SK-N-SH treated with all-trans-retinoic acid at 6 μM for 48 hours (cell line): ENCODE measurements at regions not wholly inside any gene's neighbourhood (a gene's known extent, or its start where the extent isn't known, plus 50 kb on each side); places are given as distances from the start of the nearest gene placed in this dataset.

Experiments used
- ATAC-seq: fragments of 200-7000 bp; cut with Tn5 transposase; 3 replicates; pipeline ENCODE4 v1.9.1; 2020; ENCODE audit warnings: mild to moderate bottlenecking, moderate library complexity
- ARNTL ChIP-seq: fragments of 450-650 bp; formaldehyde crosslinking; IDR thresholded peaks from 2 replicates; pipeline ENCODE4 v1.5.0; 2020; ENCODE audit warnings: low read depth, mild to moderate bottlenecking, moderate library complexity, borderline replicate concordance
- BACH2 ChIP-seq: fragments of 250-450 bp; sonication (Bioruptor Pico); IDR thresholded peaks from 2 replicates; pipeline ENCODE4 v1.9.0; 2021; ENCODE audit warnings: mild to moderate bottlenecking, borderline replicate concordance
- CSDC2 ChIP-seq: fragments of 250-450 bp; sonication (Bioruptor Pico); IDR thresholded peaks from 2 replicates; pipeline ENCODE4 v1.5.0; 2020; ENCODE audit warnings: mild to moderate bottlenecking, moderate library complexity
- ESRRG ChIP-seq: fragments of 250-450 bp; sonication (Bioruptor Pico); IDR thresholded peaks from 2 replicates; pipeline ENCODE4 v1.6.1; 2021; ENCODE audit warnings: mild to moderate bottlenecking
- GLIS3 ChIP-seq: fragments of 250-450 bp; sonication (Bioruptor Pico); IDR thresholded peaks from 2 replicates; pipeline ENCODE4 v1.5.0; 2020; ENCODE audit warnings: mild to moderate bottlenecking, moderate library complexity
- ISL1 ChIP-seq: fragments of 250-450 bp; sonication (Bioruptor Pico); IDR thresholded peaks from 2 replicates; pipeline ENCODE4 v2.1.2; 2022; ENCODE audit warnings: mild to moderate bottlenecking, moderate library complexity
- PPARA ChIP-seq: fragments of 250-450 bp; sonication (Bioruptor Pico); IDR thresholded peaks from 2 replicates; pipeline ENCODE4 v1.5.0; 2020; ENCODE audit warnings: mild to moderate bottlenecking, borderline replicate concordance
- SNAI2 ChIP-seq: fragments of 250-450 bp; sonication (Bioruptor Pico); IDR thresholded peaks from 2 replicates; pipeline ENCODE4 v1.5.0; 2020; ENCODE audit warnings: mild to moderate bottlenecking, moderate library complexity
- TCF4 ChIP-seq: fragments of 250-450 bp; sonication (Bioruptor Pico); IDR thresholded peaks from 2 replicates; pipeline ENCODE4 v1.8.0; 2021; ENCODE audit warnings: mild to moderate bottlenecking, moderate library complexity, borderline replicate concordance
- TOX ChIP-seq: fragments of 250-450 bp; sonication (Bioruptor Pico); IDR thresholded peaks from 2 replicates; pipeline ENCODE4 v1.8.0; 2021; ENCODE audit warnings: mild to moderate bottlenecking, moderate library complexity, borderline replicate concordance
- ZC3H10 ChIP-seq: fragments of 250-450 bp; sonication (Bioruptor Pico); IDR thresholded peaks from 2 replicates; pipeline ENCODE4 v1.5.1; 2021; ENCODE audit warnings: mild to moderate bottlenecking, moderate library complexity
- ZFP3 ChIP-seq: fragments of 250-450 bp; sonication (Bioruptor Pico); IDR thresholded peaks from 2 replicates; pipeline ENCODE4 v1.5.0; 2020; ENCODE audit warnings: mild to moderate bottlenecking, moderate library complexity
- ZFP30 ChIP-seq: fragments of 450-650 bp; formaldehyde crosslinking; IDR thresholded peaks from 2 replicates; pipeline ENCODE4 v1.5.0; 2022; ENCODE audit warnings: mild to moderate bottlenecking, moderate library complexity
- ZNF565 ChIP-seq: fragments of 450-650 bp; formaldehyde crosslinking; conservative IDR thresholded peaks from 2 replicates; pipeline ENCODE4 v1.5.0; 2020; ENCODE audit warnings: low read depth, mild to moderate bottlenecking, moderate library complexity
- ZNF70 ChIP-seq: fragments of 450-650 bp; formaldehyde crosslinking; IDR thresholded peaks from 2 replicates; pipeline ENCODE4 v1.5.0; 2020; ENCODE audit warnings: mild to moderate bottlenecking, moderate library complexity
- ZNF8 ChIP-seq: fragments of 450-650 bp; formaldehyde crosslinking; IDR thresholded peaks from 2 replicates; pipeline ENCODE4 v1.5.0; 2020; ENCODE audit warnings: mild to moderate bottlenecking, moderate library complexity
- TF ChIP-seq, protein P1 (sequence below): fragments of 250-450 bp; sonication (Bioruptor Pico); IDR thresholded peaks from 2 replicates; pipeline ENCODE4 v1.8.0; 2021; ENCODE audit warnings: low read depth, mild to moderate bottlenecking, moderate library complexity, borderline replicate concordance
- TF ChIP-seq, protein P2 (sequence below): fragments of 250-450 bp; sonication (Bioruptor Pico); IDR thresholded peaks from 2 replicates; pipeline ENCODE4 v1.5.0; 2020; ENCODE audit warnings: mild to moderate bottlenecking, moderate library complexity
- TF ChIP-seq, protein P3 (sequence below): fragments of 250-450 bp; sonication (Bioruptor Pico); IDR thresholded peaks from 2 replicates; pipeline ENCODE4 v1.8.0; 2020; ENCODE audit warnings: mild to moderate bottlenecking, moderate library complexity, borderline replicate concordance
- TF ChIP-seq, protein P4 (sequence below): fragments of 250-450 bp; sonication (Bioruptor Pico); IDR thresholded peaks from 2 replicates; pipeline ENCODE4 v1.5.1; 2021; ENCODE audit warnings: mild to moderate bottlenecking, moderate library complexity
- TF ChIP-seq, protein P5 (sequence below): fragments of 250-450 bp; sonication (Bioruptor Pico); IDR thresholded peaks from 2 replicates; pipeline ENCODE4 v1.5.1; 2020; ENCODE audit warnings: low read depth, mild to moderate bottlenecking, moderate library complexity

DNA sequence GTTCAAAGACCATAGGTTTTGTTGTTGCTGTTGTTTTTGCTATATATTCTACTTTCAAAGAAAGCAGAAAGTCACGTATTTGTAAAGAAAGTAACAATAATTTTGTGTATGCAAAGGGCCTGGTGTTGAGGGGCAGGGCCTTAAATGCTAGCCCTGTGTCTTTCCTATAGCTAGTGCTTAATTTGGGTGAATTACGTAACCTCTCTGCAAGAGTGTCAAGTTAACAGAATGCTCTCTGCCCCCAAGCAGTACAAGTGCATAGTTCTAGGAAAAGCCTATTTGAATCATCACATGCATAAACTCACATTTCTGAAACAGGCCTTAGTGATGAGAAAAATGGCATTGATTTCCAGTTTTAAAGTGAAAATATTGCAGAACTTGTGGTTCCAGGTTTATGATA is 663.6 kb downstream of the STIM2 start:
- no peak for ATAC-seq
- TF ChIP-seq ESRRG: no peak
- TF ChIP-seq CSDC2 (CRISPR knock-in tag): no peak
- TF ChIP-seq, protein P1, sequence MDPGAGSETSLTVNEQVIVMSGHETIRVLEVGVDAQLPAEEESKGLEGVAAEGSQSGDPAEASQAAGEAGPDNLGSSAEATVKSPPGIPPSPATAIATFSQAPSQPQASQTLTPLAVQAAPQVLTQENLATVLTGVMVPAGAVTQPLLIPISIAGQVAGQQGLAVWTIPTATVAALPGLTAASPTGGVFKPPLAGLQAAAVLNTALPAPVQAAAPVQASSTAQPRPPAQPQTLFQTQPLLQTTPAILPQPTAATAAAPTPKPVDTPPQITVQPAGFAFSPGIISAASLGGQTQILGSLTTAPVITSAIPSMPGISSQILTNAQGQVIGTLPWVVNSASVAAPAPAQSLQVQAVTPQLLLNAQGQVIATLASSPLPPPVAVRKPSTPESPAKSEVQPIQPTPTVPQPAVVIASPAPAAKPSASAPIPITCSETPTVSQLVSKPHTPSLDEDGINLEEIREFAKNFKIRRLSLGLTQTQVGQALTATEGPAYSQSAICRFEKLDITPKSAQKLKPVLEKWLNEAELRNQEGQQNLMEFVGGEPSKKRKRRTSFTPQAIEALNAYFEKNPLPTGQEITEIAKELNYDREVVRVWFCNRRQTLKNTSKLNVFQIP (CRISPR knock-in tag): no peak
- TF ChIP-seq, protein P2, sequence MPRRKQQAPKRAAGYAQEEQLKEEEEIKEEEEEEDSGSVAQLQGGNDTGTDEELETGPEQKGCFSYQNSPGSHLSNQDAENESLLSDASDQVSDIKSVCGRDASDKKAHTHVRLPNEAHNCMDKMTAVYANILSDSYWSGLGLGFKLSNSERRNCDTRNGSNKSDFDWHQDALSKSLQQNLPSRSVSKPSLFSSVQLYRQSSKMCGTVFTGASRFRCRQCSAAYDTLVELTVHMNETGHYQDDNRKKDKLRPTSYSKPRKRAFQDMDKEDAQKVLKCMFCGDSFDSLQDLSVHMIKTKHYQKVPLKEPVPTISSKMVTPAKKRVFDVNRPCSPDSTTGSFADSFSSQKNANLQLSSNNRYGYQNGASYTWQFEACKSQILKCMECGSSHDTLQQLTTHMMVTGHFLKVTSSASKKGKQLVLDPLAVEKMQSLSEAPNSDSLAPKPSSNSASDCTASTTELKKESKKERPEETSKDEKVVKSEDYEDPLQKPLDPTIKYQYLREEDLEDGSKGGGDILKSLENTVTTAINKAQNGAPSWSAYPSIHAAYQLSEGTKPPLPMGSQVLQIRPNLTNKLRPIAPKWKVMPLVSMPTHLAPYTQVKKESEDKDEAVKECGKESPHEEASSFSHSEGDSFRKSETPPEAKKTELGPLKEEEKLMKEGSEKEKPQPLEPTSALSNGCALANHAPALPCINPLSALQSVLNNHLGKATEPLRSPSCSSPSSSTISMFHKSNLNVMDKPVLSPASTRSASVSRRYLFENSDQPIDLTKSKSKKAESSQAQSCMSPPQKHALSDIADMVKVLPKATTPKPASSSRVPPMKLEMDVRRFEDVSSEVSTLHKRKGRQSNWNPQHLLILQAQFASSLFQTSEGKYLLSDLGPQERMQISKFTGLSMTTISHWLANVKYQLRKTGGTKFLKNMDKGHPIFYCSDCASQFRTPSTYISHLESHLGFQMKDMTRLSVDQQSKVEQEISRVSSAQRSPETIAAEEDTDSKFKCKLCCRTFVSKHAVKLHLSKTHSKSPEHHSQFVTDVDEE (CRISPR knock-in tag): no peak
- no peak for TF ChIP-seq BACH2 (CRISPR knock-in tag)
- TF ChIP-seq ZNF70 (CRISPR knock-in tag): no peak
- TF ChIP-seq ZFP30 (CRISPR knock-in tag): no peak
- TF ChIP-seq, protein P3, sequence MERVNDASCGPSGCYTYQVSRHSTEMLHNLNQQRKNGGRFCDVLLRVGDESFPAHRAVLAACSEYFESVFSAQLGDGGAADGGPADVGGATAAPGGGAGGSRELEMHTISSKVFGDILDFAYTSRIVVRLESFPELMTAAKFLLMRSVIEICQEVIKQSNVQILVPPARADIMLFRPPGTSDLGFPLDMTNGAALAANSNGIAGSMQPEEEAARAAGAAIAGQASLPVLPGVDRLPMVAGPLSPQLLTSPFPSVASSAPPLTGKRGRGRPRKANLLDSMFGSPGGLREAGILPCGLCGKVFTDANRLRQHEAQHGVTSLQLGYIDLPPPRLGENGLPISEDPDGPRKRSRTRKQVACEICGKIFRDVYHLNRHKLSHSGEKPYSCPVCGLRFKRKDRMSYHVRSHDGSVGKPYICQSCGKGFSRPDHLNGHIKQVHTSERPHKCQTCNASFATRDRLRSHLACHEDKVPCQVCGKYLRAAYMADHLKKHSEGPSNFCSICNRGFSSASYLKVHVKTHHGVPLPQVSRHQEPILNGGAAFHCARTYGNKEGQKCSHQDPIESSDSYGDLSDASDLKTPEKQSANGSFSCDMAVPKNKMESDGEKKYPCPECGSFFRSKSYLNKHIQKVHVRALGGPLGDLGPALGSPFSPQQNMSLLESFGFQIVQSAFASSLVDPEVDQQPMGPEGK (CRISPR knock-in tag): no peak
- TF ChIP-seq SNAI2 (CRISPR knock-in tag): no peak
- no peak for TF ChIP-seq ZNF565 (CRISPR knock-in tag)
- TF ChIP-seq ZC3H10 (CRISPR knock-in tag): no peak
- TF ChIP-seq ZNF8 (CRISPR knock-in tag): no peak
- no peak for TF ChIP-seq TCF4 (CRISPR knock-in tag)
- no peak for TF ChIP-seq ISL1

DNA sequence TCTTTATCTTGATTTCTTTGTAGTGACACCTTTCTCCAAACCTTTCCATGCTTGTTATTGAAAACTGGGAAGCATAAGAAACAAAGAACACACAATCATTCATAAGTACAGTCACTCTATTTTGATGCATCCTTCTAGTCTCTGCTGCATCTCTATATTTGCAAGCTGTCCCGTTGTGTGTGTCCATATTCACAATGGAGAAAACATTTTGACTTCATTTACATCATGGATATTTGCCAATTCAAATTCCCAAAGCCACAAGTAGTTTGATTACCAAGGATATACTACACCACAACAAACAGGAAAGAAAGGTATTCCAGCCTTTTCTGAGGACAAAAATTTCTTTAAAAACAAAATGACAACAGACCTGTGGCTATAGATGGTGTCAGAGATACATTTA is 673.8 kb downstream of the STIM2 start:
- no peak for TF ChIP-seq BACH2 (CRISPR knock-in tag)
- no peak for TF ChIP-seq CSDC2 (CRISPR knock-in tag)
- ATAC-seq: no peak

DNA sequence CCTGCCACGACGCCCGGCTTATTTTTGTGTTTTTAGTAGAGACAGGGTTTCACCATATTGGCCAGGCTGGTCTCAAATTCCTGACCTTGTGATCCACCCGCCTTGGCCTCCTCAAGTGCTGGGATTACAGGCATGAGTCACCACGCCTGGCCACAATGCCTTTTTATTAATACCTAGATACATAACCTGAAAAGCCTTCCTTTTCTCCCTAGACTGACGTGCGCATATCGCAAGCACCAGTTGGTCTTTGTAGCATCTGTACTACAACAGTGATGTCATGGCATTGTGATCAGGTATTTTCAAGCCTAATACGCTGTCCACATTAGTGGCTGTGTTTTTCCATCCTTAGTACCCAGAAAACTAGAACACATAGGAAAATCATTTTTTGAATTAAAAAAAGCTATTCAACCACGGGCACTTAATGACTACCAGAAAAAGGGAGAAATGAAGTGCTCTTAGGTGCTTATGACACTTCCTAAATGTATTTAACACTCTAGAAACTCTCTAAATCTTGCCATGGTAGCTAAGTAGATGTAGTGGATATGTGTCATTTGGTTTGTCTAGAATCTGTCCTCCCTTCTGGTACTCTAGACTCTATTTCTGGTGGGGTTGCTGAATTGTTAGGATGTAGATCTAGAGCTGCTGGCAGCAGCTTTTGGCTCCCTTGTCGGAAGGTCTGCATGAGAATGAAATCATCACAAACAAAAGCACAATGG is 707.8 kb downstream of the STIM2 start:
- no peak for ATAC-seq
- no peak for TF ChIP-seq ZNF565 (CRISPR knock-in tag)
- TF ChIP-seq ZC3H10 (CRISPR knock-in tag): no peak
- TF ChIP-seq, protein P4, sequence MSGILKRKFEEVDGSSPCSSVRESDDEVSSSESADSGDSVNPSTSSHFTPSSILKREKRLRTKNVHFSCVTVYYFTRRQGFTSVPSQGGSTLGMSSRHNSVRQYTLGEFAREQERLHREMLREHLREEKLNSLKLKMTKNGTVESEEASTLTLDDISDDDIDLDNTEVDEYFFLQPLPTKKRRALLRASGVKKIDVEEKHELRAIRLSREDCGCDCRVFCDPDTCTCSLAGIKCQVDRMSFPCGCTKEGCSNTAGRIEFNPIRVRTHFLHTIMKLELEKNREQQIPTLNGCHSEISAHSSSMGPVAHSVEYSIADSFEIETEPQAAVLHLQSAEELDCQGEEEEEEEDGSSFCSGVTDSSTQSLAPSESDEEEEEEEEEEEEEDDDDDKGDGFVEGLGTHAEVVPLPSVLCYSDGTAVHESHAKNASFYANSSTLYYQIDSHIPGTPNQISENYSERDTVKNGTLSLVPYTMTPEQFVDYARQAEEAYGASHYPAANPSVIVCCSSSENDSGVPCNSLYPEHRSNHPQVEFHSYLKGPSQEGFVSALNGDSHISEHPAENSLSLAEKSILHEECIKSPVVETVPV (CRISPR knock-in tag): no peak
- TF ChIP-seq, protein P5, sequence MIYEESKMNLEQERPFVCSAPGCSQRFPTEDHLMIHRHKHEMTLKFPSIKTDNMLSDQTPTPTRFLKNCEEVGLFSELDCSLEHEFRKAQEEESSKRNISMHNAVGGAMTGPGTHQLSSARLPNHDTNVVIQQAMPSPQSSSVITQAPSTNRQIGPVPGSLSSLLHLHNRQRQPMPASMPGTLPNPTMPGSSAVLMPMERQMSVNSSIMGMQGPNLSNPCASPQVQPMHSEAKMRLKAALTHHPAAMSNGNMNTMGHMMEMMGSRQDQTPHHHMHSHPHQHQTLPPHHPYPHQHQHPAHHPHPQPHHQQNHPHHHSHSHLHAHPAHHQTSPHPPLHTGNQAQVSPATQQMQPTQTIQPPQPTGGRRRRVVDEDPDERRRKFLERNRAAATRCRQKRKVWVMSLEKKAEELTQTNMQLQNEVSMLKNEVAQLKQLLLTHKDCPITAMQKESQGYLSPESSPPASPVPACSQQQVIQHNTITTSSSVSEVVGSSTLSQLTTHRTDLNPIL: no peak
- no peak for TF ChIP-seq CSDC2 (CRISPR knock-in tag)
- TF ChIP-seq ARNTL (CRISPR knock-in tag): no peak
- no peak for TF ChIP-seq ESRRG
- TF ChIP-seq TOX (CRISPR knock-in tag): no peak
- no peak for TF ChIP-seq TCF4 (CRISPR knock-in tag)
- no peak for TF ChIP-seq PPARA
- no peak for TF ChIP-seq ZFP30 (CRISPR knock-in tag)
- TF ChIP-seq ZFP3 (CRISPR knock-in tag): no peak
- TF ChIP-seq GLIS3 (CRISPR knock-in tag): no peak
- TF ChIP-seq, protein P2 (CRISPR knock-in tag): no peak
- TF ChIP-seq ZNF8 (CRISPR knock-in tag): no peak
- TF ChIP-seq, protein P3 (CRISPR knock-in tag): no peak
- no peak for TF ChIP-seq SNAI2 (CRISPR knock-in tag)
